ENCODE measurements at regions not wholly inside any gene's neighbourhood (a gene's known extent, or its start where the extent isn't known, plus 50 kb on each side); places are given as distances from the start of the nearest gene placed in this dataset.

GRCh38 chr13:38538422-38538821 is 148.5 kb upstream of the FREM2 start:
- TF ChIP-seq CTCF (IDR thresholded peaks at IDR 0.05) (no peak), POLR2A (IDR thresholded peaks at IDR 0.05) (no peak)
- Histone ChIP-seq H3K36me3 (no peaks in the 10 kb centered on the region), H3K4me1 (no peaks in the 10 kb centered on the region), H3K27me3 (no peaks in the 10 kb centered on the region), H3K9me3 (no peaks in the 10 kb centered on the region), H3K27ac (no peak overlapping the region), H3K4me3 (no peak overlapping the region)
- DNase-seq: no peak
- 32% methylated on average over 4 of the region's 4 CpGs for WGBS (ENCODE audit: insufficient coverage, low coverage, low lambda C conversion rate, missing lambda C conversion rate)
- no peak for ATAC-seq
- intact Hi-C loops (cut with DNase I): no loop called here

- H3K4me3 ChIP-seq: no peak overlapping the region
- no peaks in the 10 kb centered on the region for H3K27me3 ChIP-seq
- no peaks in the 10 kb centered on the region for H3K4me1 ChIP-seq
- no peak for ATAC-seq
- H3K36me3 ChIP-seq: no peaks in the 10 kb centered on the region
- WGBS (ENCODE audit: insufficient coverage, low coverage, low lambda C conversion rate, missing lambda C conversion rate): 50% methylated on average over 2 of the region's 2 CpGs
- intact Hi-C loops (cut with DNase I): no loop called here
- no peak overlapping the region for H3K27ac ChIP-seq
- TF ChIP-seq CTCF (IDR thresholded peaks at IDR 0.05) (no peak), POLR2A (IDR thresholded peaks at IDR 0.05) (no peak)
- H3K9me3 ChIP-seq: no peaks in the 10 kb centered on the region
- DNase-seq: no peak
Observed at GRCh38 chr13:38539632-38540031, 147.2 kb upstream of the FREM2 start.

- Histone ChIP-seq H3K9me3 (no peaks in the 10 kb centered on the region), H3K27ac (no peak overlapping the region), H3K4me3 (no peak overlapping the region), H3K36me3 (no peaks in the 10 kb centered on the region), H3K4me1 (no peaks in the 10 kb centered on the region), H3K27me3 (no peaks in the 10 kb centered on the region)
- 55% methylated on average over 3 of the region's 3 CpGs for WGBS (ENCODE audit: insufficient coverage, low coverage, low lambda C conversion rate, missing lambda C conversion rate)
- intact Hi-C loops (cut with DNase I): no loop called here
- TF ChIP-seq CTCF (IDR thresholded peaks at IDR 0.05) (no peak), POLR2A (IDR thresholded peaks at IDR 0.05) (no peak)
- DNase-seq: no peak
- no peak for ATAC-seq
Observed at GRCh38 chr13:38542601-38543000, 144.3 kb upstream of the FREM2 start.

GRCh38 chr13:38543561-38543960 is 143.3 kb upstream of the FREM2 start:
- Histone ChIP-seq H3K9me3 (no peaks in the 10 kb centered on the region), H3K36me3 (no peaks in the 10 kb centered on the region), H3K4me1 (no peaks in the 10 kb centered on the region), H3K27me3 (no peaks in the 10 kb centered on the region), H3K27ac (no peak overlapping the region), H3K4me3 (no peak overlapping the region)
- intact Hi-C loops (cut with DNase I): no loop called here
- DNase-seq (no peak), ATAC-seq (no peak)
- TF ChIP-seq CTCF (IDR thresholded peaks at IDR 0.05): no peak
- TF ChIP-seq POLR2A (IDR thresholded peaks at IDR 0.05): no peak
- 52% methylated on average over 4 of the region's 4 CpGs for WGBS (ENCODE audit: insufficient coverage, low coverage, low lambda C conversion rate, missing lambda C conversion rate)

GRCh38 chr13:38563739-38564138 is 123.1 kb upstream of the FREM2 start:
- H3K4me3 ChIP-seq: no peak overlapping the region
- DNase-seq: no peak
- H3K27ac ChIP-seq: no peak overlapping the region
- no peaks in the 10 kb centered on the region for H3K4me1 ChIP-seq
- 54% methylated on average over 2 of the region's 2 CpGs for WGBS (ENCODE audit: insufficient coverage, low coverage, low lambda C conversion rate, missing lambda C conversion rate)
- no peaks in the 10 kb centered on the region for H3K36me3 ChIP-seq
- no peak for ATAC-seq
- intact Hi-C loops (cut with DNase I): no loop called here
- no peaks in the 10 kb centered on the region for H3K9me3 ChIP-seq
- H3K27me3 ChIP-seq: no peaks in the 10 kb centered on the region
- no peak for TF ChIP-seq POLR2A (IDR thresholded peaks at IDR 0.05)
- no peak for TF ChIP-seq CTCF (IDR thresholded peaks at IDR 0.05)

Data from right lobe of liver (tissue), 6 donors.